Activated gamma-delta T cell treated with Interleukin-2 at 50 U/mL for 16 hours (primary cell): ENCODE measurements at regions not wholly inside any gene's neighbourhood (a gene's known extent, or its start where the extent isn't known, plus 50 kb on each side); places are given as distances from the start of the nearest gene placed in this dataset.
"Not testable (repeated sequence)": the region's sequence is repeated elsewhere in the genome, so short reads cannot be mapped to it uniquely, and the experiment has no call there.

Experiments used
- DNase-seq: peaks from one replicate; pipeline ENCODE4 v3.0.0-alpha.2; 2020

DNA sequence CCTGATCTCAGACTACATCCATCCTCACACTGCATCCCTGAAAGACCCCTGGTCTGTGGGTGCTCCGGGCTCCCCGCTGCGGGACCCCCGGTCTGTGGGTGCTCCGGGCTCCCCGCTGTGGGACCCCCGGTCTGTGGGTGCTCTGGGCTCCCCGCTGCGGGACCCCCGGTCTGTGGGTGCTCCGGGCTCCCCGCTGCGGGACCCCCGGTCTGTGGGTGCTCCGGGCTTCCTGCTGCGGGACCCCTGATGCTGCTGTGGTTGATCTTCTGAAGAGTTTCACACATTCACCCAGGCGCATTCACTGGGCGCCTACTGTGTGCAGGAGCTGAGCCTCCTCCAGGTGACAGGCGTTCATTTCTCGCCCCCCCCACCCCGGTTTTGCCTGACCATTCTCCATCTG lies 162.7 kb upstream of the SALL3 start:
- DNase-seq, result no peak

DNA sequence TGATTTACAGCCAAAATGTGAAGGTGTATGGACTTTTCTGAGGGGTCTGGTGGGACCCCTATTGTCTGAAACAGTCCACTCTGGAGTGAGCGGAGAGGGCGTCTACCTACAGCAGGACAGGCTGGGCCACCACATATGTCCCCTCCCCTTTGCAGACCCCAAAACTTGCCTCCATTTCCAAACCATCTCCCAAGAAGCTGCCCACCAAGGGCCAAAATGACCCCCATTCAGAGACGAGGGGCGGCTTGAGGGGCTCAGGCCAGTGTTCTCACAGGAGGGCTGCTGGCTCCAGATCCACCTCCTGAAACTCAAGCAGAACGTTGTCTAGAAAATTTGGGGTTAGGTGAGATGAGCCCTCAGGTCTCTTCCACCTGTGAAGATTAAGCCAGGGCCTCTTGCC lies 161.1 kb upstream of the SALL3 start:
- DNase-seq, result no peak

- no peak for DNase-seq
Measured at GRCh38 chr18:78818961-78819360, 160.7 kb upstream of the SALL3 start.

- no peak for DNase-seq
Measured at GRCh38 chr18:78820161-78820834, 159.3 kb upstream of the SALL3 start.

- no peak for DNase-seq
Measured at GRCh38 chr18:78821396-78821795, 158.2 kb upstream of the SALL3 start.

DNA sequence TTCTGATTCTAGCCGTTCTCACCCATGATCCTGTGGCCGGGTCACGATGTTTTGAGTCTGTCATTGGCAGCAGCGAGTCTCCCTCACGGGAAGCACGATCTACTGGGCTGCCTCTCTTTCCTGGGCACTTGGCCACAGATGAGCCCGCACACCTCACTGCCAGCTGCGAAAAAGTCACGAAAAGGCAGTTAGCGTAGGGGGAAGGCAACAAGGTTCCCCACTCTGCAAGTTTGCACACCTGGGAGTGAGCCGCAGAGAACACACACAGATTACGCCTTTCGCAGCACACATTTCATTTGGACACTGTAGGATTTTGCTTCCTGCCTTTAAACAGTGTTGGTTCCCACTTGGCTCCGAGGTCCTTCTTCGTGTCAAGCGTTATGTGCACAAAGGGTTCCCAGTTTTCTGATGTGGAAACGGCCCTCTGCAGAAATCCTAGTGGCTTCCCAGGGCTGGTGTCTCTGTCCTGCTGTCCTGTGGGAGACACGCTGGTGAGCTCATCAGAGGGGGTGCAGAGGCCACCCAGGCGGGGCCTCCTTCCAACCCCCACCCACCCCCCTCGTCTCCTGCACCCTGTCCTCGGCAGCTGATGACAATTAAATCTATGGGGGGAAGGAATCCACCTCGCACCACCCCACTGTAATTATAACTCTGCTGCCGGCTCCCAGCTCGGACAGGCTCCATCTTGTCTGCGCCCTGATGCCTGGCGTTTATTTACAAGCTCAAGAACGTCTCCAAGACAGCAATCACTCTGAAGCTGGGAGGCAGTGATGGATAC lies 157.3 kb upstream of the SALL3 start:
- DNase-seq, result no peak

GRCh38 chr18:78822949-78823285 lies 156.7 kb upstream of the SALL3 start:
- DNase-seq, result no peak

DNA sequence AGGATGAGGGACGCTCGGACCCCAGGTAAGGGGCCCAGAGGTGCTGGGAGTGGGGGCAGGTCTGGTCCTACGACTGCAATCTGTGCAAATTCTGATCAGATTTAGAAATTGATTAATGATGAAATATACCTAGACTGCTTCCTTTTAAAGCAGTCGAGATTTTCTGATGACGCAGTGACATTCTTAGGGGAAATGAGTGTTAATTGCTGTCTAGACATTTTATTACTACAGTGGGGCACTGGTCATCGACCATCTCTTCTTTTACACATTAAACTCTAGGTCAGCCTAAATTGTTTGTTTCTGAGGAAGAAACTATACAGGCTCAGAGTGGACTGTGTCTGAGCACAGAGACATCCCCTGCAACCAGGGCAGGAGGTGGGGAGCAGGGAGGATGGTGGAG lies 154.4 kb upstream of the SALL3 start:
- no peak for DNase-seq

- no peak for DNase-seq
Measured at GRCh38 chr18:78826631-78827030, 153.0 kb upstream of the SALL3 start.

- no peak for DNase-seq
Measured at GRCh38 chr18:78827141-78827540, 152.5 kb upstream of the SALL3 start.

DNA sequence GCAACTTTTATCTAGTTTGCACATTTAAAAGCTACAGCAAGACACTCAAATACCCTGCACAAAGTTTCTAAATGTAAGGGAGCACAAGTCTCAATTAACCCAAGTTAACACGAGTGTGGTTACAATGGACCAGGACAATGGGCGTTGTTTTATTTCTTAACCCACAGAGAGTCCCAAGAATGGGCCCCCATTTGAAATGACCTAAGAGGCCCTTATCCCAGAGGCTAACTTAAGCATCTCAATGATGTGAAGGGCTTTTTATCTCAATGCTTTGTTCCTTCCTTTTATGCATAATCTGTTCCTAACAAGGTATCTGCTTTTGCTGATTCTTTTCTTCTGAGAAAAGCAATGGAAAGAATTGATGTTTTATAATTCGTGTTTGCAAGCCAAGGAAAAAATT lies 151.5 kb upstream of the SALL3 start:
- no peak for DNase-seq

- DNase-seq, result not testable (repeated sequence)
Measured at GRCh38 chr18:78829026-78829425, 150.6 kb upstream of the SALL3 start.

DNA sequence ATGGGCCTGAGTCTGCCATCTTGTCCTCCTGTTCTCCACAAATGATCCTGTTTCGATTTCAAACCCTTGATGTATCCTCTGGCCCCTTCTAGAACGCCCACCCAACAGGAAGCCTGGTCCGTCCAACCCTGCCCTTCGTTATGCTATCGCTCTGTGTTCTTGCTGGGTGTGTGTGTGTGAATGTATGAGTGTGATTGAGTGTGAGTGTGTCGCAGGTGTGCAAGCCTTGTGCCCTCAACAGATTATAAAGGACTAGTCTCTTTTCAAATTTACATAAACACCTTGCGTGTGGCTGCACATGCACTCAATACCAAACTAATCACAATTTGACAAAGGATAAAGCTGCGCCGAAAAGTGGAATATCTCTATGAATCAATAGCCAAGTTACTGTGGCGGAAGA lies 149.5 kb upstream of the SALL3 start:
- DNase-seq, result no peak

DNA sequence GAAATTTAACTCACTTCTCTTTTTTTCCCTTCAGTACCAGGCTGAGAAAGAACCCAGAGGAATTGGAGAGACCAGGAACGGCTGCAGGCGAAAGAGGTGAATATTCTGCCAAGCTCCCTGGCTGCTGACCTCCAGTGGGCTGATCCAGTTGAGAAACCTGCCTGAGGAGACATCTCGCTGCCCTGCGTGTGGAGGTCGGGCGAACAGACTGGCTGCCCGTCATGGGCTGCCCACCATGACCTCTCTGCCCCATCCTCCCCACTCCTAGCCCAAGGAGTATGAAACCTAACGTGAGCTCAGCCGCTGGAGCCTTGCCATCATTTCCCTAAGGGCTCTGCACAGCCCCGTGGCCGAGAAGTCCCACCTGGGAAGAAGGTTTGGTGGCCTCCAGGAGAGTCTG lies 148.8 kb upstream of the SALL3 start:
- DNase-seq, result no peak

DNA sequence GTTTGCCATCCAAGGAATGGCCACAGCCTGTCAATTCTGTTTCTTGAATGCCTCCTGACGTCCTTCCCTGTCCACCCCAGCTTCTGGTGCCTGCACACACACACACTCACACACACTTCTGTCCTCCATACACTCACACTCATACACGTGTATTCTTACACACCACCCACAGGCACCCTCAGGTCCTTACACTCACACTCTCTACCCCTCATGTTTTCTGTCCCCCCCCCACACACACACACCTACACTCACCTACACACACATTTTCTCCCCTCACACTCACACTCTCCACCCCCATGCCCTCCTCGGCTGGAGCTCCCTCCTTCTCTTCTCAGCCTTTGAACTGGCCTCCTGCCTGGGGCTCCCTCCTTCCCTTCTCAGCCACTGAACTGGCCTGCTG lies 148.0 kb upstream of the SALL3 start:
- no peak for DNase-seq

- DNase-seq, result no peak
Measured at GRCh38 chr18:78833833-78834232, 145.8 kb upstream of the SALL3 start.

- DNase-seq, result no peak
Measured at GRCh38 chr18:78836838-78837237, 142.8 kb upstream of the SALL3 start.

DNA sequence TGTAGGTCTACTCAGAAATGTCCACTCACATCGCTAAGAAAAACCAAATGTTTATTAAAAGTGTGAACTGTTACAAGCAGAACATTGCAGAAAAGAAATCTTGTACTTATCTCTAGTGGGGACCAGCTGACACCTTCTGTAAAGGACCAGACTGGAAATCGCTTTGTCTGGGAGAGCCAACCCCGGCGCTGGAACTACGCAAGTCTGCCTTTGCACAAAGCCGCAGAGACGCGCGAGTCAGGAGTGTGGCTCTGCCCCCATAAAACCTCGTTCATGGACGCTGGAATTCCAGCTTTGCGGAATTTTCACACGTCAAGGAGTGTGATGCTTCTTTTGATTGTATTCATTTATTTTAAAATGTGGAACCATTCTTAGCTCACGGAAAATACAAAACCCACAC lies 141.9 kb upstream of the SALL3 start:
- no peak for DNase-seq

DNA sequence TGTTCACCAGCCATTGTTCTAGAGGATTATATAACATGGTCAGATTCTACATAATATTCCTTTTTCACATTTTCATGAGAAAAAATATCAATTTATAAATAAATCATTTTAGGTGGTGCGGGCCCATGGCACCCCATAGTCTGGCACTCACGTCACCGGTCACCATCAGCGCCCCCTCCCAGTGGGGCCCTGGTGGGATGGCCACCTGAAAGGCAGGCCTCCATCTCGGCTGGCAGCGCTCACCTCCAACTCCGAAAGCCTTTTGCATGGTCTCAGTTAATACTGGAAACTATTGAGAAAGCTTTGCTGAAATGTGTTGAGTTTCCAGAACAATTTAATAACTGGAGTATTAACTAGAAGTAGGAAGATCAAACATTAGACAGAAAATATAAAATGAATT lies 141.4 kb upstream of the SALL3 start:
- no peak for DNase-seq

DNA sequence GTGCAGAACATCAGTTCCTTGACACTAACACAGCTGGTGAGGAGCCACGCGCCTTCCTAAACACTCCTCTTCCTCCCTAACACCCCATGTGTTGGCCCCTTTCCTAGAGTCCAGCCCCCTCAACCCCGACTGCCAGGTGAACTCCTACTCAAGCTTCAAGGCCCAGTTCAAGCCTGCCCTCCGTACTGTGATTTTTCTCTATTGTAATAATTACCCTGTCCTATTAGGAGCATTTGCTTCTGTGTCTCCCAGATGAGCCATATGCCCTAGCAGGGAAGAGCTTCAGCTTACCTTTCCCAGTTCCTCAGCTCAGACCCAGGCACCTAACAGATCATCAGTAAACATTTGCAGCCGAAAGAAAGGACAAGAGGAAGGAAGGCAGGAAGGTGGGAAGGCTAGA lies 130.6 kb upstream of the SALL3 start:
- no peak for DNase-seq

DNA sequence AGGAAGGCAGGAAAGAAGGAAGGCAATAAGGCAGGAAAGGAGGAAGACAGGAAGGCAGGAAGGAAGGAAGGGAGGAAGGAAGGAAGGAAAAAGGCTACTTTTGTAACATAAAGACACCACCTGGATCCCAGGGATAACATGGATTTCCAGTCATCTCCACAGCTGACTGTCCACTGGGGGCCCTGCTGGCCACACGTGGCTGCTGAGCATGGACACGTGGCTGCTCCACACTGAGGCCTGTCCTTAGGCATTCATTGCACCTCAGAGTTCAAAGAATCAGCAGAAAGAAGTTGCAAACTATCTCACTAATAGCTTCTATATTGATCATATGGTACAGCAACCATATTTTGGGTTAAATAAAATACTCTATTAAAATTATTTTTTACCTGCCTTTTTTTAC lies 130.2 kb upstream of the SALL3 start:
- DNase-seq, result no peak

GRCh38 chr18:78853341-78853740 lies 126.3 kb upstream of the SALL3 start:
- DNase-seq, result no peak

DNA sequence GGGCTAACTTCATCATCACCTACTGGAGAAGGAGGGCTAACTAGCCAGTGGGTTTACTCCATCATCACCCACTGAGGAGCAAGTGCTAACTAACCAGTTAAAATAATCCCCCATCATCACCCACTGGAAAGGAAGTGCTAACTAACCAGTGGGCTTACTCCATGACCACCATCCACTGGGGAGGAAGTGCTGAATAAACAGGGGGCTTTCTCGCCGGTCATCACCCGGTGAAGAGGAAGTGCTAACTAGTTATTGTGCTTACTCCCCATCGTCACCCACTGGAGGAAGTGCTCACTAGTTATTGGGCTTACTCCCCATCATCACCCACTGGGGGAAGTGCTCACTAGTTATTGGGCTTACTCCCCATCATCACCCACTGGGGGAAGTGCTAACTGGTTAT lies 124.4 kb upstream of the SALL3 start:
- no peak for DNase-seq

- DNase-seq, result no peak
Measured at GRCh38 chr18:78856569-78857313, 122.9 kb upstream of the SALL3 start.
